ENCODE measurements at regions not wholly inside any gene's neighbourhood (a gene's known extent, or its start where the extent isn't known, plus 50 kb on each side); places are given as distances from the start of the nearest gene placed in this dataset.

DNA sequence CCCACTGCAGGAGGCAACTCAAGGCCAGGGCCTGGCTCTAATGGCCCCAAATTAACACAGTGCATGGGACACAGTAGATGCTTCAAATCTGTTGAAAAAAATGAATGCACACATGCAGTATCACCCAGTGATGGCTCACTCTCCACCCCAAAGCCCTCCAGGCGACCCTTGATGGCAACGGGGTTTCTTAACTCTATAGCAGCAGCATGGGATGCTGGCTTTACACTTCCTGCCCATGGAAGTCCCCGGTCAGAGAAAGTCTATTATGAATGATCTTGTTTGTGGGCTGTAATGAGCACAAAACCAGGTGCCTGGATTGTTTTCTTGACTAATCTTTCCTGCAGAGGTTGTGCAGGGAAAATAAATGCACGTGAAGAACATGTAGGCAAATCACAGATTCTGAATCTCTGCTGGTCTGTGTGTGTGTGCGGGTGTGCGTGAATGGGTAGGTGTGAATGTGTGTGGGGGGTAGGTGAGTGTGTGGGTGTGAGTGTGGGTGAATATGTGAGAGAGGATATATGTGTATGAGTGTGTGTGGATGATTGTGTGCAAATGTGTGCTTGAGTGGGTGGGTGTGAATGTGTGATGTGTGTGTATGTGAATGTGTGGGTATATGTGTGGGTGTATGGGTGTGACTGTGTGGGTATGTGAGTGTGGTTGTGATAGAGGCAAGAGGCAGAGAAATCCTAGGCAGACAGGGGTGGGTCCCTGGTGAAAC is 60.1 kb upstream of the MLN start:
- Histone ChIP-seq H3K27ac (no peak overlapping the region), H3K36me3 (no peaks in the 10 kb centered on the region), H3K9me3 (no peaks in the 10 kb centered on the region), H3K4me1 (no peaks in the 10 kb centered on the region), H3K4me3 (no peak overlapping the region), H3K27me3 (no peaks in the 10 kb centered on the region)
- no peak for ATAC-seq
- intact Hi-C loops (cut with DNase I): no loop called here
- no peak for DNase-seq
- WGBS, 2 donors: 74 to 84% methylated on average over 6 of the region's 6 CpGs
- TF ChIP-seq, protein P1, sequence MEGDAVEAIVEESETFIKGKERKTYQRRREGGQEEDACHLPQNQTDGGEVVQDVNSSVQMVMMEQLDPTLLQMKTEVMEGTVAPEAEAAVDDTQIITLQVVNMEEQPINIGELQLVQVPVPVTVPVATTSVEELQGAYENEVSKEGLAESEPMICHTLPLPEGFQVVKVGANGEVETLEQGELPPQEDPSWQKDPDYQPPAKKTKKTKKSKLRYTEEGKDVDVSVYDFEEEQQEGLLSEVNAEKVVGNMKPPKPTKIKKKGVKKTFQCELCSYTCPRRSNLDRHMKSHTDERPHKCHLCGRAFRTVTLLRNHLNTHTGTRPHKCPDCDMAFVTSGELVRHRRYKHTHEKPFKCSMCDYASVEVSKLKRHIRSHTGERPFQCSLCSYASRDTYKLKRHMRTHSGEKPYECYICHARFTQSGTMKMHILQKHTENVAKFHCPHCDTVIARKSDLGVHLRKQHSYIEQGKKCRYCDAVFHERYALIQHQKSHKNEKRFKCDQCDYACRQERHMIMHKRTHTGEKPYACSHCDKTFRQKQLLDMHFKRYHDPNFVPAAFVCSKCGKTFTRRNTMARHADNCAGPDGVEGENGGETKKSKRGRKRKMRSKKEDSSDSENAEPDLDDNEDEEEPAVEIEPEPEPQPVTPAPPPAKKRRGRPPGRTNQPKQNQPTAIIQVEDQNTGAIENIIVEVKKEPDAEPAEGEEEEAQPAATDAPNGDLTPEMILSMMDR (IDR thresholded peaks at IDR 0.05): no peak
- FAIRE-seq: no peak

- no peaks in the 10 kb centered on the region for H3K9me3 ChIP-seq
- intact Hi-C loops (cut with DNase I): no loop called here
- 88 to 92% methylated on average over 6 of the region's 6 CpGs for WGBS, 2 donors
- H3K36me3 ChIP-seq: no peaks in the 10 kb centered on the region
- no peak overlapping the region for H3K27ac ChIP-seq
- H3K4me3 ChIP-seq: no peak overlapping the region
- no peaks in the 10 kb centered on the region for H3K4me1 ChIP-seq
- no peaks in the 10 kb centered on the region for H3K27me3 ChIP-seq
- TF ChIP-seq, protein P1 (IDR thresholded peaks at IDR 0.05): no peak
- FAIRE-seq (no peak), DNase-seq (no peak), ATAC-seq (no peak)
Measured at GRCh38 chr6:33863084-33863483, 59.3 kb upstream of the MLN start.

- FAIRE-seq: no peak
- Histone ChIP-seq H3K9me3 (no peaks in the 10 kb centered on the region), H3K4me1 (no peaks in the 10 kb centered on the region), H3K27ac (no peak overlapping the region), H3K27me3 (no peaks in the 10 kb centered on the region), H3K36me3 (no peaks in the 10 kb centered on the region), H3K4me3 (no peak overlapping the region)
- no peak for ATAC-seq
- WGBS, 2 donors: 67 to 90% methylated on average over 4 of the region's 4 CpGs
- intact Hi-C loops (cut with DNase I): no loop called here
- TF ChIP-seq, protein P1 (IDR thresholded peaks at IDR 0.05): no peak
- DNase-seq: no peak
Measured at GRCh38 chr6:33862536-33862935, 58.7 kb upstream of the MLN start.

- no peaks in the 10 kb centered on the region for H3K4me1 ChIP-seq
- no peak overlapping the region for H3K4me3 ChIP-seq
- ATAC-seq (no peak), DNase-seq (no peak), FAIRE-seq (no peak)
- H3K36me3 ChIP-seq: no peaks in the 10 kb centered on the region
- WGBS, 2 donors: 51 to 71% methylated on average over 2 of the region's 2 CpGs
- no peaks in the 10 kb centered on the region for H3K27me3 ChIP-seq
- intact Hi-C loops (cut with DNase I): no loop called here
- TF ChIP-seq, protein P1 (IDR thresholded peaks at IDR 0.05): no peak
- no peaks in the 10 kb centered on the region for H3K9me3 ChIP-seq
- H3K27ac ChIP-seq: no peak overlapping the region
Measured at GRCh38 chr6:33861722-33862121, 57.9 kb upstream of the MLN start.

GRCh38 chr6:33860706-33861474 is 57.1 kb upstream of the MLN start:
- no peaks in the 10 kb centered on the region for H3K9me3 ChIP-seq
- no peaks in the 10 kb centered on the region for H3K36me3 ChIP-seq
- no peaks in the 10 kb centered on the region for H3K4me1 ChIP-seq
- intact Hi-C loops (cut with DNase I): no loop called here
- ATAC-seq: peak in 3 of 4 donors; percentile 22 to 49 (median 41)
- no peak for FAIRE-seq
- WGBS, 2 donors: 17 to 20% methylated on average over 7 of the region's 7 CpGs
- no peak overlapping the region for H3K4me3 ChIP-seq
- DNase-seq: no peak
- TF ChIP-seq, protein P1 (IDR thresholded peaks at IDR 0.05): no peak
- no peaks in the 10 kb centered on the region for H3K27me3 ChIP-seq
- no peak overlapping the region for H3K27ac ChIP-seq

Measured in pancreas (tissue), 10 donors.